Stimulated activated naive B cell treated with anti-CD40 and anti-IgM and Interleukin-4, amounts not matched to agents 10 μg/mL and 1 μg/mL and 100 μg/mL, for 72 hours (primary cell): ENCODE measurements at regions not wholly inside any gene's neighbourhood (a gene's known extent, or its start where the extent isn't known, plus 50 kb on each side); places are given as distances from the start of the nearest gene placed in this dataset.
"Not testable (repeated sequence)": the region's sequence is repeated elsewhere in the genome, so short reads cannot be mapped to it uniquely, and the experiment has no call there.

Experiments
- ATAC-seq, 2 donors: fragments of 150-1000 bp; cut with Tn5 transposase; replicated peaks; 2 replicates each; pipeline ENCODE4 v1.10.0; 2021; ENCODE audit warnings: moderate library complexity in 1 of 2
- DNase-seq: peaks from one replicate; pipeline ENCODE4 v3.0.0; 2021
- H3K27ac Mint-ChIP-seq: one replicate; pipeline ENCODE4 v1.8.0; 2022; ENCODE audit warnings: mild to moderate bottlenecking, mixed read lengths
- H3K27me3 Mint-ChIP-seq, 2 donors: one replicate each; pipeline ENCODE4 v1.8.0; 2022; ENCODE audit warnings: mixed read lengths in 2 of 2
- H3K36me3 Mint-ChIP-seq, 2 donors: one replicate each; pipeline ENCODE4 v1.8.0; 2022; ENCODE audit warnings: mixed read lengths in 2 of 2, mild to moderate bottlenecking in 1 of 2
- H3K4me1 Mint-ChIP-seq, 2 donors: one replicate each; pipeline ENCODE4 v1.8.0; 2022; ENCODE audit warnings: mixed read lengths in 2 of 2, mild to moderate bottlenecking in 1 of 2
- H3K4me3 Mint-ChIP-seq, 2 donors: one replicate each; pipeline ENCODE4 v1.8.0; 2022; ENCODE audit warnings: mild to moderate bottlenecking in 2 of 2, mixed read lengths in 2 of 2, moderate library complexity in 1 of 2
- H3K9me3 Mint-ChIP-seq, 2 donors: one replicate each; pipeline ENCODE4 v1.8.0; 2022; ENCODE audit warnings: mixed read lengths in 2 of 2, mild to moderate bottlenecking in 1 of 2

- H3K4me1 Mint-ChIP-seq, result peaks cover 24 to 56% of the 10 kb centered on the region in 2 donors
- DNase-seq (no peak), ATAC-seq (peak; percentile 70 to 71)
- peaks cover 9 to 18% of the 10 kb centered on the region in 2 donors for H3K36me3 Mint-ChIP-seq
- no peak overlapping the region for H3K27ac Mint-ChIP-seq
- H3K4me3 Mint-ChIP-seq, result peak overlapping the region in 1 of 2 donors; percentile 19
- peaks cover 9 to 17% of the 10 kb centered on the region in 2 donors for H3K9me3 Mint-ChIP-seq
- H3K27me3 Mint-ChIP-seq, result peaks cover 36 to 60% of the 10 kb centered on the region in 2 donors
Measured at GRCh38 chr2:8251291-8251690, 430.6 kb upstream of the ID2 start.

DNA sequence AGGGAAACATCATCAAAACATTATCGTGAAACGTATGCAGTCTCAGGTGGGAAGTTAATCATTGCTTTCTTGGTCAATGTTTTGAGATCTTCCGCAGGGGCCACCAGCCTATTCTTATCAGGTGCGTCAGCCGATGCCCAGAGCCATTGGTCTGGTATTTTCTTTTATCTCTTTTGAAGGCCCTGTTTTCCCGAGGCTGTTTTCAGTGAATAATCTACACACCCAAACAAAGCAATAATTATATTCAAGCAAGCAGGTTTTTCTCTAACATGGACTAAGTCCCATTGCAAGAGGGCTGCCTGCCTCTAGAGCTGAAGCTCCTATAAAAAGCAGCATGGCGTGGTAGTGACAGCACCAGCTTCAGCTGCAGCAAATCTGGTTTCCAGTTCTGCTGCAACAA is 430.0 kb upstream of the ID2 start:
- ATAC-seq, result no peak
- H3K9me3 Mint-ChIP-seq, result peaks cover 9 to 13% of the 10 kb centered on the region in 2 donors

GRCh38 chr2:8252997-8253694 is 428.7 kb upstream of the ID2 start:
- Mint-ChIP-seq H3K4me1 (peaks cover 24 to 58% of the 10 kb centered on the region in 2 donors), H3K27me3 (peaks cover 30 to 56% of the 10 kb centered on the region in 2 donors), H3K27ac (no peak overlapping the region), H3K4me3 (no peak overlapping the region), H3K9me3 (peaks cover 7 to 9% of the 10 kb centered on the region in 2 donors), H3K36me3 (peaks cover 8 to 11% of the 10 kb centered on the region in 2 donors)
- ATAC-seq, result peak; percentile 73 to 81
- DNase-seq, result peak; percentile 16

More for the DNA sequence above, 430.0 kb upstream of the ID2 start:
- Mint-ChIP-seq H3K4me1 (peaks cover 26 to 60% of the 10 kb centered on the region in 2 donors), H3K27ac (no peak overlapping the region), H3K4me3 (no peak overlapping the region), H3K36me3 (peaks cover 9 to 18% of the 10 kb centered on the region in 2 donors), H3K27me3 (peaks cover 36 to 60% of the 10 kb centered on the region in 2 donors)
- DNase-seq, result no peak

DNA sequence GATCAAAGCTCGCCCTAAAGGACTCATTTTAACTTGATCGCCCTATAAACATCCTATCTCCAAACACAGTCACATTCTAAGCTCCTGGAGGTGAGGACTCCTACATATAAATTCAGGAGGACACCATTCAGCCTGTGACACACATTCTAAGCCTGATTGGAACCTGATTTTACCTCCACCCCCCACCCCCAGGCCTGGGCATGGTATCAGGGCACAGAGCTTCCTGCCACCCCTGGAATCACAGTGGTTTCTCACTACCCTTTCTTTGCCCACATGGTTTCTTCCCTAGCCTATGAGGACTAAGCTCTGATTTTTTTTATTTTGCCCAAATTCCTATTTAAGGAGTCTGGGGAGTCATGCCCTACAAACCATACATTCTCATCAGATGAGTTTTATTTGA is 428.1 kb upstream of the ID2 start:
- H3K36me3 Mint-ChIP-seq, result peaks cover 7 to 8% of the 10 kb centered on the region in 2 donors
- H3K4me1 Mint-ChIP-seq, result peaks cover 20 to 52% of the 10 kb centered on the region in 2 donors
- peaks cover 7 to 9% of the 10 kb centered on the region in 2 donors for H3K9me3 Mint-ChIP-seq
- peaks cover 32 to 62% of the 10 kb centered on the region in 2 donors for H3K27me3 Mint-ChIP-seq
- DNase-seq (no peak), ATAC-seq (no peak)
- H3K4me3 Mint-ChIP-seq, result no peak overlapping the region
- no peak overlapping the region for H3K27ac Mint-ChIP-seq

GRCh38 chr2:8254214-8254613 is 427.6 kb upstream of the ID2 start:
- not testable (repeated sequence) for DNase-seq, ATAC-seq, H3K9me3 Mint-ChIP-seq, H3K27ac Mint-ChIP-seq, H3K36me3 Mint-ChIP-seq, H3K4me3 Mint-ChIP-seq
- Mint-ChIP-seq H3K27me3 (peaks cover 32 to 64% of the 10 kb centered on the region in 2 donors), H3K4me1 (peaks cover 20 to 52% of the 10 kb centered on the region in 2 donors)

- Mint-ChIP-seq H3K36me3 (peaks cover 7 to 8% of the 10 kb centered on the region in 2 donors), H3K4me3 (no peak overlapping the region), H3K27ac (no peak overlapping the region), H3K27me3 (peaks cover 32 to 64% of the 10 kb centered on the region in 2 donors), H3K4me1 (peaks cover 20 to 52% of the 10 kb centered on the region in 2 donors), H3K9me3 (peaks cover 7 to 9% of the 10 kb centered on the region in 2 donors)
- no peak for ATAC-seq
- DNase-seq, result no peak
Measured at GRCh38 chr2:8254791-8255447, 426.9 kb upstream of the ID2 start.

DNA sequence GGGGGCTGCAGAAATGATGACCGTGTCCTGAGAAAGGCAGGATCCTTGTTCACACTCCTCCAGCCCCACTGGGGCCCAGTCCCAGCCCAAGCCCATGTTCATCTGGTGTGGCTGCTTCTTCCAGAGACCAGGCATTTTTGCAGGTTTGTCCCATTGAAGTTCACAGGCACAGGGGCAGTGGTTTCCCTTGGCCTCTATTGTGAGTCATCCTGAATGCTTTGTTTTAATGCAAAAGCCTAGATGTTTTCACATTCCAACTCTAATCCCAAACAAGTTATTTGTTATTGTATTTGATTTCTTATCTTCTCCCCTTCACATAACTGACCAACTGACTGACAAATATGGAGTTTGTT is 426.4 kb upstream of the ID2 start:
- Mint-ChIP-seq H3K27ac (no peak overlapping the region), H3K27me3 (peaks cover 34 to 66% of the 10 kb centered on the region in 2 donors), H3K4me1 (peaks cover 20 to 52% of the 10 kb centered on the region in 2 donors), H3K9me3 (peaks cover 6% of the 10 kb centered on the region in 2 donors), H3K4me3 (no peak overlapping the region), H3K36me3 (peaks cover 5 to 6% of the 10 kb centered on the region in 2 donors)
- ATAC-seq, result no peak
- DNase-seq, result no peak

GRCh38 chr2:8256905-8257304 is 425.0 kb upstream of the ID2 start:
- H3K4me3 Mint-ChIP-seq, result no peak overlapping the region
- H3K4me1 Mint-ChIP-seq, result peaks cover 12 to 38% of the 10 kb centered on the region in 2 donors
- H3K36me3 Mint-ChIP-seq, result no peaks in the 10 kb centered on the region
- no peaks in the 10 kb centered on the region for H3K9me3 Mint-ChIP-seq
- no peak overlapping the region for H3K27ac Mint-ChIP-seq
- H3K27me3 Mint-ChIP-seq, result peaks cover 34 to 69% of the 10 kb centered on the region in 2 donors
- no peak for DNase-seq
- ATAC-seq, result no peak

- Mint-ChIP-seq H3K36me3 (no peaks in the 10 kb centered on the region), H3K9me3 (no peaks in the 10 kb centered on the region), H3K27me3 (peaks cover 33 to 69% of the 10 kb centered on the region in 2 donors), H3K4me1 (peaks cover 12 to 34% of the 10 kb centered on the region in 2 donors), H3K27ac (no peak overlapping the region), H3K4me3 (no peak overlapping the region)
- DNase-seq (no peak), ATAC-seq (no peak)
Measured at GRCh38 chr2:8257502-8257901, 424.4 kb upstream of the ID2 start.

GRCh38 chr2:8258406-8258805 is 423.4 kb upstream of the ID2 start:
- Mint-ChIP-seq H3K4me1 (peaks cover 7 to 25% of the 10 kb centered on the region in 2 donors), H3K36me3 (no peaks in the 10 kb centered on the region), H3K4me3 (no peak overlapping the region), H3K27ac (no peak overlapping the region), H3K9me3 (no peaks in the 10 kb centered on the region), H3K27me3 (peaks cover 31 to 70% of the 10 kb centered on the region in 2 donors)
- ATAC-seq, result no peak
- DNase-seq, result no peak

DNA sequence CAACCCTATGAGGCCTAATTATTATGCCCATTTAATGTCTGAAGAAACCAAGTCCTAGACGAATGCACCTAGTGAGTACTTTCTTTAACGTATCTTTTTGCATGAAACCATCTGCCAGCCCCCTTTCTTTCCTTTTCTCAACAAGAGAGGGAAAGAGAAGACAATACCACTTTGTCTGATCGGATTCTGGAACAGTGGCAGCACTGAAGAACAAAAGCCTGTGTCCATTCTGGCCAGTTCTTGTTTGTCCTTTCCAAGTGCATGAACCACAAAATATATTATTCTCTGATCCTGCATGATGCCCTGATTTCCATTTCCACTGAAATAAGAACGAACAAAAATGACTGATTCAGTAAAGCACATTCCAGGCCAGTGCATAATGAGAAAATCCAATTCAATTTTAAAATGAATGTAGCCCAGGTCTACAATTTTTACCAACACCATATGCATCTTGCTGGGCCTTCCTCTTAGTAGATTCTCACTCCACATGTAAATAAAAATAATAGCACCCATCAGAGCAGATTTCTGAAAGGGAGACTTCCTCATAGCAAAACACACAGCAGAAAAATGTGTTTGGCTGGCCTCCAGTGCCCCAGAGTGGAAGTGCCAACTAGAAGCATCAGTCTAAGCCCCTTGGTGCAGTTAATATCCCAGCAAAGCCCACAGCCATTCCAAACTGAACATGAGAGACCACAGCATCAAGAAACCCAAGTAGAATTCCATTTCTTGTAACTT is 422.6 kb upstream of the ID2 start:
- no peaks in the 10 kb centered on the region for H3K36me3 Mint-ChIP-seq
- DNase-seq, result no peak
- peaks cover 4 to 16% of the 10 kb centered on the region in 2 donors for H3K4me1 Mint-ChIP-seq
- no peak for ATAC-seq
- H3K9me3 Mint-ChIP-seq, result no peaks in the 10 kb centered on the region
- no peak overlapping the region for H3K4me3 Mint-ChIP-seq
- peaks cover 26 to 68% of the 10 kb centered on the region in 2 donors for H3K27me3 Mint-ChIP-seq
- H3K27ac Mint-ChIP-seq, result no peak overlapping the region

DNA sequence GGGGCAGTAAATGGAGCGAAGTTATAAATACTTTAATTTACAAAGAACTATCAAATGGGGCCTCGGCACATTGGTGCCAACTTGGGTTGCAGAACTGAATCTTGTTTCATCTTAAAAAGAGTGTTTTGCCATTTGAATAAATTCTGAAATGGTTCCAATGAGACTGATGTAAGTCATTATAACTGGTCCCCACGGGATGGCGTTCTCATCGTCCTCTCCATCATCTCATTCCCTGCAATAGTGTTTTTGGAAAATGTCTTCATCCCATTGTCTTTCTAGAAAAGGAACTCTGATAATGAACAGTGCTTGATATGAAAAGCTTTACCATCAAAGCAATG is 422.0 kb upstream of the ID2 start:
- Mint-ChIP-seq H3K36me3 (no peaks in the 10 kb centered on the region), H3K27me3 (peaks cover 21 to 63% of the 10 kb centered on the region in 2 donors), H3K4me3 (no peak overlapping the region), H3K27ac (no peak overlapping the region), H3K9me3 (no peaks in the 10 kb centered on the region), H3K4me1 (peaks cover 4 to 14% of the 10 kb centered on the region in 2 donors)
- no peak for DNase-seq
- no peak for ATAC-seq

DNA sequence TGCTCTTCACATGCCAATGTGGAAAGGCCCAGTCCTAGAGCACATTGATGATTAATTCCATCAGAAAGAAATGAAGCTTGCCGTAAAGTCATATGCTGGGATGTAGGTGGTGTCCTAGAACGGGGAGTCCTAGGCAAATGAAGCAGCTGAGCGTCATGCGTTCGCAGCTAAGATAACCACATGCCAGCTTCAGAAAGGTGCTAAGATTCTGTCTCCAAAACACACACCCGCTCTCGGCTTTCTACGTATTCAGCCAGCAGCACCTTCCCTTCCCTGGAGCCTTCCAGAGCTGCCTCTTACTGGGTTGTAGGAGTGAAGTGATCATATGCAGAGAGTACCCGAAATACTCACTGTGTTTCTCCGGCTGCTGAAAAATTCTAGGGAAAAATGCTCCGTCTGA is 421.6 kb upstream of the ID2 start:
- no peak for ATAC-seq
- H3K36me3 Mint-ChIP-seq, result no peaks in the 10 kb centered on the region
- H3K4me1 Mint-ChIP-seq, result peaks cover 4 to 16% of the 10 kb centered on the region in 2 donors
- H3K27me3 Mint-ChIP-seq, result peaks cover 18 to 63% of the 10 kb centered on the region in 2 donors
- DNase-seq, result no peak
- no peak overlapping the region for H3K4me3 Mint-ChIP-seq
- H3K9me3 Mint-ChIP-seq, result no peaks in the 10 kb centered on the region
- H3K27ac Mint-ChIP-seq, result no peak overlapping the region

DNA sequence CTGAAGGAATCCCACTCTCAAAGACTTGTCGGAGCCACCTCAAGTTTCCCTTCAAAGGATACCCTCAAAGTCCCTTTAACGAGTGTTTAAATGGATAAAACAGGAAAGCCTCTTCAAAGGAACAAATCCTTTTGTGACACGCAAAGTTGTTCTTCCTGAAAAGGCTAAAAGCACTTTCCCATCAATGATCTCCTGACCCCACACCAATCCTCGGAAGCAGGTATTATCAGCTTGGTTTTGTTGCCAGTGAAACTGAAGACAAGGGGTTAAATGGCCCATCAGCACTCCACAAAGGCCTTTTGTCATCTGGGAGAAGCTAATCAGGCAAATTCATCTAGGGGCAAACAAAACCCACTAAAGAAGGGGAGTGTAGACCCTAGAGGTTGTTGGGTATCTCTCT is 418.0 kb upstream of the ID2 start:
- no peaks in the 10 kb centered on the region for H3K9me3 Mint-ChIP-seq
- peaks cover 6 to 14% of the 10 kb centered on the region in 2 donors for H3K4me1 Mint-ChIP-seq
- no peak for ATAC-seq
- H3K36me3 Mint-ChIP-seq, result no peaks in the 10 kb centered on the region
- H3K27me3 Mint-ChIP-seq, result peaks cover 16 to 47% of the 10 kb centered on the region in 2 donors
- H3K27ac Mint-ChIP-seq, result peak overlapping the region; percentile 14
- H3K4me3 Mint-ChIP-seq, result no peak overlapping the region
- DNase-seq, result no peak
